ENCODE measurements at regions not wholly inside any gene's neighbourhood (a gene's known extent, or its start where the extent isn't known, plus 50 kb on each side); places are given as distances from the start of the nearest gene placed in this dataset.
"Not testable (repeated sequence)": the region's sequence is repeated elsewhere in the genome, so short reads cannot be mapped to it uniquely, and the experiment has no call there.

DNA sequence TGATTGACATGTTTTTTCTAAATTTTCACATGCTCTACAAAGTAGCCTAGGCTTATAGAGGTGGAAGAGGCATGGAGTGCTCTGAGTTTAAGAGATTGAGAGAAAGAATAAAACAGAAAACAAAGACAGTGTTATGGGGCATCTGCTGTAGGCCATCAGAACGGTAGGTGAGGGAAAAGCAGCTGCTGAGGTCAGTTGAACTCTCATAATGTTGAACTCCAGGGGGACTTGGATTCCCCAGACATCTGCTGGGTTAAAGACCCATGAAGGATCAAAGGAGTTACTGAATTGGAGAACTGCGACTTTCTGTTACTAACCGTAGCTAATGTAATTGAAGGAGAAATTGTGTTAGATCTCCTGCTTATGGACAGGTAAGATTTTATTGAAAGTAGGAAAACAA is 333.9 kb downstream of the TFAP2B start:
- TF ChIP-seq MAX (IDR thresholded peaks at IDR 0.05; ENCODE audit: low read depth, low read length) (no peak), POLR2A (IDR thresholded peaks at IDR 0.05; ENCODE audit: extremely low read depth, insufficient read length) (no peak), MYC (IDR thresholded peaks at IDR 0.05; ENCODE audit: low read depth, low read length) (no peak), CTCF (IDR thresholded peaks at IDR 0.05; ENCODE audit: low read depth, low read length) (no peak)
- no peak overlapping the region for H3K4me3 ChIP-seq (ENCODE audit: low read depth, low read length)
- no peak for DNase-seq (ENCODE audit: low read depth)

GRCh38 chr6:51153109-51153508 is 334.4 kb downstream of the TFAP2B start:
- TF ChIP-seq POLR2A (IDR thresholded peaks at IDR 0.05; ENCODE audit: extremely low read depth, insufficient read length) (no peak), MAX (IDR thresholded peaks at IDR 0.05; ENCODE audit: low read depth, low read length) (no peak)
- DNase-seq (ENCODE audit: low read depth) = no peak
- no peak overlapping the region for H3K4me3 ChIP-seq (ENCODE audit: low read depth, low read length)

DNA sequence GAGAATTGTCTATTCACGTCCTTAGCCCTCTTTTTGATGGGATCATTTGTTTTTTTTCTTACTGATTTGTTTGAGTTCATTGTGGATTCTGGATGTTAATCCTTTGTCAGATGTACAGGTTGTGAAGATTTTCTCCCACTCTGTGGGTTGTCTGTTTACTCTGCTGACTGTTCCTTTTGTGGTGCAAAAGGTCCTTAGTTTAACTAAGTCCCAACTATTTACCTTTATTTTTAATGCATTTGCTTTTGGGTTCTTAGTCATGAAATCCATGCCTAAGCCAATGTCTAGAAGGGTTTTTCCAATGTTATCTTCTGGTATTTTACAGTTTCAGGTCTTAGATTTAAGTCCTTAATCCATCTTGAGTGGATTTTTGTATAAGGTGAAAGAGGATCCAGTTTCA is 336.3 kb downstream of the TFAP2B start:
- H3K4me3 ChIP-seq (ENCODE audit: low read depth, low read length); DNase-seq (ENCODE audit: low read depth): not testable (repeated sequence)

- H3K4me3 ChIP-seq (ENCODE audit: low read depth, low read length); DNase-seq (ENCODE audit: low read depth): not testable (repeated sequence)
Measured at GRCh38 chr6:51159260-51159659, 340.6 kb downstream of the TFAP2B start.

GRCh38 chr6:51161752-51162151 is 343.1 kb downstream of the TFAP2B start:
- DNase-seq (ENCODE audit: low read depth) = no peak
- H3K4me3 ChIP-seq (ENCODE audit: low read depth, low read length) = no peak overlapping the region
- TF ChIP-seq MAX (IDR thresholded peaks at IDR 0.05; ENCODE audit: low read depth, low read length) = no peak
- no peak for TF ChIP-seq POLR2A (IDR thresholded peaks at IDR 0.05; ENCODE audit: extremely low read depth, insufficient read length)
- TF ChIP-seq CTCF (IDR thresholded peaks at IDR 0.05; ENCODE audit: low read depth, low read length) = no peak
- no peak for TF ChIP-seq MYC (IDR thresholded peaks at IDR 0.05; ENCODE audit: low read depth, low read length)

DNA sequence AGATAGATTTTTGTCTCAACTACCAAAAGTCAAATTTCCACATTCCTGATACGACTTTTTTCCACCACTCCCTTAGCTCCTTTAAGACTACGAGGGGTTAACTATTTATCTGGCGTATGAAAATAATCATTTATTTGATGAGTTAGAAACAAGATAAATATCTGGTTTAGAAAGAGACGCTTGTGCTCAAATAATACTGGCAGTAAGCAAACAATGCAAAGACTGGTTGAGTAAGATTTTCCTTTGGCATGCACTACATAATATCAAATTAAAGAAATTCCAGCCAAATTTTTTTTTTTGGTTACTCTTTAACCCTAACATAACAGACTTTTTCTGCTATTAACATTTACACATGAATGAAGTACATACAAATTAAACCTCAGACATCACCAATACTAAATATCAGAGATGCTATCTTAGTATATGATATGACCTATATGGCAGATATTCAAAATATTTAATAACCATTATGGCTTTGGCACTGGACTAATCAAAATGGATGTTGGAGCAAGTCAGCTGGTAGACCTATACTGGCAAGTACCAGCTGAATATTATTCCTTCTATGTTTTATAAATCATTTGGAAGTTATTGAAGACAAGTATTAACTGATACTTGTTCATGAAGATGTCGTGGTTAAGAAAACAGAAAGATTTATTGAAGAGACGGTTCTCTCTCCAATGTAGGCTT is 345.3 kb downstream of the TFAP2B start:
- no peak for DNase-seq (ENCODE audit: low read depth)
- H3K4me3 ChIP-seq (ENCODE audit: low read depth, low read length) = no peak overlapping the region
- no peak for TF ChIP-seq MYC (IDR thresholded peaks at IDR 0.05; ENCODE audit: low read depth, low read length)
- no peak for TF ChIP-seq POLR2A (IDR thresholded peaks at IDR 0.05; ENCODE audit: extremely low read depth, insufficient read length)
- TF ChIP-seq MAX (IDR thresholded peaks at IDR 0.05; ENCODE audit: low read depth, low read length) = no peak

DNA sequence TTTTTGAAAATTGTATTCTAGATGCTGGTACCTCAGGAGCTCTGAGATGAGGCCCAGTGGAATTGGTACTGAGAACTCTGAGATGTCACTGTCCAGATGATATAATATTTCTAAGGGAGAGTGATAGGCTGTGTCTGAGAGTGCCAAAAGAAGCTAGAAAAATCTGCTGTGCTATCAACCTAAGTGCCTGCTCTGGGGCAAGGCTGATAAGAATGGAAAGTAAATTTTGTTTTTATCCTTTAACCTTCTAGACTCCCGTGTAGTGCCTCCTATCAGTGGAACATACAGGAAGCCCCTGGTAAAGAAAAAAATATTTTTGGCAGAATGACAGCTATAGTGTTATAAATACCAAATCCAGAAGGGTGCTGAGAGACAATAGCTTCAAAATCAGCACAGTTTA is 348.2 kb downstream of the TFAP2B start:
- no peak overlapping the region for H3K4me3 ChIP-seq (ENCODE audit: low read depth, low read length)
- no peak for DNase-seq (ENCODE audit: low read depth)
- TF ChIP-seq MYC (IDR thresholded peaks at IDR 0.05; ENCODE audit: low read depth, low read length) (no peak), MAX (IDR thresholded peaks at IDR 0.05; ENCODE audit: low read depth, low read length) (no peak), POLR2A (IDR thresholded peaks at IDR 0.05; ENCODE audit: extremely low read depth, insufficient read length) (no peak), CTCF (IDR thresholded peaks at IDR 0.05; ENCODE audit: low read depth, low read length) (no peak)

DNA sequence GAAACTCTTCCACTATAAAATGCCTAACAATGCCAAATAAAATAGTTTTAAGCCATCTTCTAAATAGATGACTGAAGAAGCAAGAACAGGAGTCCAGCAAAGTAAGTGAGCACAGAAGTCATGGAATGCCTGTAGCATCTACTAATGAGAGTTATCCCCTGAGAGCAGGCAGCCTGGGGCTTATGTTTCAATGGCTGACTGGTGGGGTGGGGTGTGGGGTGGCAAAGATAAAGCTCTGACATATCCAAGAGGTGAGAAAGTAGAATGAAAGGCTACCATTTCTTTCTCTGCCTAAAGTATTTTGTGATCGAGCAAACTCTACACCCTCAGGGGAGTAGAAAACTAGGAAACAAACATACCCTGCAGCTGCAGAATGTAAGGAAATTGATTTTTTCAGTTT is 348.8 kb downstream of the TFAP2B start:
- no peak for DNase-seq (ENCODE audit: low read depth)
- H3K4me3 ChIP-seq (ENCODE audit: low read depth, low read length) = no peak overlapping the region
- TF ChIP-seq MYC (IDR thresholded peaks at IDR 0.05; ENCODE audit: low read depth, low read length) (no peak), POLR2A (IDR thresholded peaks at IDR 0.05; ENCODE audit: extremely low read depth, insufficient read length) (no peak)
